Ramos (cell line): ENCODE measurements at regions not wholly inside any gene's neighbourhood (a gene's known extent, or its start where the extent isn't known, plus 50 kb on each side); places are given as distances from the start of the nearest gene placed in this dataset.
"Not testable (repeated sequence)": the region's sequence is repeated elsewhere in the genome, so short reads cannot be mapped to it uniquely, and the experiment has no call there.

Source experiments
- in situ Hi-C: fragments of 300-500 bp; cut with MboI; formaldehyde crosslinking; loops from one replicate; pipeline ENCODE4 v1.14.3; 2022; ENCODE audit warnings: low sequenced_read_pairs; ENCODE audit not compliant: unreplicated experiment

GRCh38 chr13:81203783-81204182 is 862.9 kb upstream of the SPRY2 start:
- in situ Hi-C loops: no loop called here

DNA sequence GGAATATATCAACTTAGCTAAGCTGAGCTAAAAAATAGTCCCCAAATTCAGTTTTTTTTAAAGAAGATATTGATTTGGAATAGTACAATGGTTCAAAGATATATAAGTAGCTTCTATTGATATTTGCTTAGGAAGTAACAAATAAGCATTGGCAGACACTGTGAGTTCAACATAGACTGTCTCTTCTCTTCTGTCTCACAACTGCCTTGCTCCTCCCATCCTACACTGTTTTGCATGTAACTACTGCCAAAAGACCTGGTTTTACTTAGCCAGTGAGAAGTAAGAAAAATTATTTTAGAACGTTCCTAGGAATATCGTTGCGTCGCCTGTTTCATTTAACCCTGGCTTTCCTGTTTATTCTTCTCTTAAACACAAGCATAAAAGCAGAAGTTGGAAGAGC is 859.0 kb upstream of the SPRY2 start:
- in situ Hi-C loops: no loop called here

- in situ Hi-C loops: no loop called here
Measured at GRCh38 chr13:81197966-81198365, 857.0 kb upstream of the SPRY2 start.

GRCh38 chr13:81197483-81197882 is 856.6 kb upstream of the SPRY2 start:
- in situ Hi-C loops: no loop called here

DNA sequence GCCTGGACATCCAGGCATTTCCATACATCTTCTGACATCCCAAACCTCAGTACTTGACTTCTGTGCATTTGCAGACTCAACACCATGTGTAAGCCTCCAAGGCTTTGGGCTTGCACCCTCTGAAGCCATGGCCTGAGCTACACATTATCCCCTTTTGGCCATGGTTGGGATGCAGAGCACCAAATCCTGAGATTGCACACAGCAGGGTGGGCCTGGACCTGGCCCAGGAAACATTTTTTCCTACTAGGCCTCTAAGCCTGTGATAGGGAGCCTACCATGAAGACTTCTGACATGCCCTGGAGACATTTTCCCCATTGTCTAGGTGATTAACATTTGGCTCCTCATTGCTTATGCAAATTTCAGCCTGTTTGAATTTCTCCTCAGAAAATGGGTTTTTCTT is 853.4 kb upstream of the SPRY2 start:
- in situ Hi-C loops: no loop called here

GRCh38 chr13:81184556-81185265 is 843.8 kb upstream of the SPRY2 start:
- in situ Hi-C loops: no loop called here

GRCh38 chr13:81172603-81173002 is 831.7 kb upstream of the SPRY2 start:
- in situ Hi-C loops: loop anchor here (25.0 kb wide), 1 partner anchor 1165 kb away; no protein-coding TSS in a partner anchor

GRCh38 chr13:81171065-81171647 is 830.2 kb upstream of the SPRY2 start:
- in situ Hi-C loops: loop anchor here (25.0 kb wide), 1 partner anchor 1166 kb away; no protein-coding TSS in a partner anchor

GRCh38 chr13:81163823-81164222 is 822.9 kb upstream of the SPRY2 start:
- in situ Hi-C loops: loop anchor here (25.0 kb wide), 1 partner anchor 1173 kb away; no protein-coding TSS in a partner anchor

DNA sequence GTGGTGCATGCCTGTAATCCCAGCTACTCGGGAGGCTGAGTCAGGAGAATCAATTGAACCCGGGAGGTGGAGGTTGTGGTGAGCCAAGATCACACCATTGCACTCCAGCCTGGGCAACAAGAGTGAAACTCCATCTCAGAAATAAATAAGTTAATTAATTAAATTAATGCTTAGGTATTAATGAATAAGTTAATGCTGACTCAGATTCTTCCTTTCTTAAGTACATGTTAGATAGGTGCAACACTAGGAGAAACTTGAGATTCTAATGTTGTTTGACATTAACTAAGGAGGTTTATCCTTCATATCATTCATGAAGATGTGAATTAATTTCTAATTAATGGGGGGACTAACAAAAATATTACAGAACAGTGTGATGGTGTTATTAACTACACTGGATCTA is 812.6 kb upstream of the SPRY2 start:
- in situ Hi-C loops: loop anchor here (25.0 kb wide), 1 partner anchor 1184 kb away; no protein-coding TSS in a partner anchor

DNA sequence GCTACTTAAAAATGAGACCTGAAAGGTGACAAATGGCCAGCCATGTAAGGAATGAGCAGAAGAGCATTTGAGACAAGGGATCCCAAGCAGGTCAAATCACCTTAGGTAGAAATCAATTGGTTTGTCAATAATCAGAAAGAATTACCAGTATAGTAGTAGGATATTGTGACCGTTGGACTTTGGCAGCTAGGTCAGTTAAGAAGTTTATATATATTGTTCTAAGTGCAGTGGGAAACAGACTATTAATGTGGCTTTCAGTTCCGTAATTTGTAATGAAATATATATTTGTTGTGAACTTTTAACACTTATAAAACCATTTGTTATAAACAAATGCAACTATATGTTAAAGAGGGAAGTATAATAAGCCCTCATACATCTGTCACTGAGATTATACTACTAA is 807.9 kb upstream of the SPRY2 start:
- in situ Hi-C loops: no loop called here

DNA sequence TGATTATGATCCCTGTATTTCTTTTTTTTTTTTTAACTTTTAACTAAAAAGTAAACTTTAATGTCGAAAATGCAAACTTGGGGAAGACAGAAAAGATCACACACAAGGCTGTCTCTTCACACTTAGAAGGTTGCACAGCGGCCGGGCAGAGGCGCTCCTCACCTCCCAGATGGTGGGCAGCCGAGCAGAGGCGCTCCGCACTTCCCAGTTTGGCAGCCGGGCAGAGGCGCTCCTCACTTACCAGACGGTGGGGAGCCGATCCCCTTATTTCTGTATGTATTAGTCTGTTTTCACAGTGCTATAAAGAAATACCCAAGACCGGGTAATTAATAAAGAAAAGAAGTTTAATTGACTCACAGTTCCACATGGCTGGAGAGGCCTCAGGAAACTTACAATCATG is 805.6 kb upstream of the SPRY2 start:
- in situ Hi-C loops: not testable (repeated sequence)

- in situ Hi-C loops: no loop called here
Measured at GRCh38 chr13:81142306-81142999, 801.5 kb upstream of the SPRY2 start.

DNA sequence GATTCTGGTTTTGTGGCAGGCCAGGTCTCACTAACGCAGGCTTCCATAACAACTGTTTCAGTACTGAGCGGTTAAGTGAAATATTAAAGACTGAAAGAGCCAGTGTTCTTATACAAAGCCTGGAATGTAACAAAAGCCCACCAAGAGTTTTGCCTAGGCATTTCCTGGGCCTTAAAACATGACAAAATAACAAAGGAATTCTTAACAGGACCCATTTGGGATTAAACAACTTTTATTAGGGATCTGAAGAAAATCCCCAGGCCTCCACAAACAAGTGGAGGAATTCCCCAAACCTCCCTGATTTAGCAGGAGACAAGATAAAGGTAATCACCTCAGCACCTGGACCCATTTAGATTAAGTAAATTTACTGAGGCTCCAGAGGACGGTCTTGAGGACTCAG is 799.7 kb upstream of the SPRY2 start:
- in situ Hi-C loops: no loop called here

DNA sequence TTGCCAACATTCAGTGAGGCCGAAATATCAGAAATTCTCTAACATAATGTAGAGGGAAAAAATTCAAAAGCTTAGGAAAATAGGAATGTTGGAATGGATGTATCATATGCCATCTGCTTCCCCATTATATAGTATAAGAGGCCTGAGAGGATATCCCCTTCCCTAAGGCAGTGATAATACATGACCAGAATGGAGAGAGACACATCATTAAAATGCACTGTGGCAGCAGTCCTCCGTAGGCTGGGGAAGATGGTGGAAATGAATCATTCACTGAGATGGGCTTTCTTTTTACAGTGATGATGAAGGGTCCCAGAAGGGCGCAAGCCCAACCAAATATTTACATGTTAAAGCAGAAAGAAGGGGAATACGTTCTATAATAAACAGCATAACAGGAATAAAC is 799.1 kb upstream of the SPRY2 start:
- in situ Hi-C loops: no loop called here

GRCh38 chr13:81138353-81138980 is 797.5 kb upstream of the SPRY2 start:
- in situ Hi-C loops: no loop called here

GRCh38 chr13:81133066-81133465 is 792.1 kb upstream of the SPRY2 start:
- in situ Hi-C loops: no loop called here

- in situ Hi-C loops: no loop called here
Measured at GRCh38 chr13:81117416-81117815, 776.5 kb upstream of the SPRY2 start.

DNA sequence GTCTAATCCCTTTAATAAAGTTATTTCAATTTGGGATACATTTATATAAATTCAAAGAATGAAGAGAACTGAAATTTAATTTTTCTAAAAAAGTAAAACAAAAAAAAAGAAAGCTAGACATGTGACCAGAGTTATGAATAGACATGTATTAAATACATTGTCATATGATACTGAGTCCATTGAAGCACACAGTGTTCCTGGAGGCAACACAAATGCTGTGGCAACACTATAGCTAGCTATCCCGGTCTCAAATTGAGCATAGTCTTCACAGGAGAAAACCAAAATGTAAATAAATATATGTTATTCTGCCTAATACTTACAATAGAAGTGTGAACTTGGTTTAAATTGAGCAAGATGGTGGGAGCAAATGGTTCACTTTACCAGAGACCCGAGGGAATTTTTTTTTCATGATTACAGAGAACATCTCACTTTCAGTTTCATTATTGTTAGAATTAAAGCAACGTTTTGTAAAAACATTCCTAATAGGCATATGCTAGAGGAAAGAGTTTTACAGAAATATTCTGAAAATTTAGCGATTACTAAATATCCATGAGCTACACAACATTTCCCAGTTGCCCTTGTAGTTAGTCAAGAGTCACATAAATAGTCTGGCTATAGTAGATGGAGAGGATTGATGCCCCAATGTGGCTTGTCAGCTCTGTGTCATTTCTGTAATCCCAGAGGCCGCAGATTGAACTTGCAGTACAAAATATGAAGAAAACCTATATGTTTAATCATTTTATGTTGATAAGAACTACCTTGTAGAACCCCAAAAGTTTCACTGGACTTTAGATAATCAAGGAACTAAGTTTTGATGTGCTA is 775.7 kb upstream of the SPRY2 start:
- in situ Hi-C loops: no loop called here

- in situ Hi-C loops: no loop called here
Measured at GRCh38 chr13:81109026-81109425, 768.1 kb upstream of the SPRY2 start.
